ENCODE measurements at regions not wholly inside any gene's neighbourhood (a gene's known extent, or its start where the extent isn't known, plus 50 kb on each side); places are given as distances from the start of the nearest gene placed in this dataset.

DNA sequence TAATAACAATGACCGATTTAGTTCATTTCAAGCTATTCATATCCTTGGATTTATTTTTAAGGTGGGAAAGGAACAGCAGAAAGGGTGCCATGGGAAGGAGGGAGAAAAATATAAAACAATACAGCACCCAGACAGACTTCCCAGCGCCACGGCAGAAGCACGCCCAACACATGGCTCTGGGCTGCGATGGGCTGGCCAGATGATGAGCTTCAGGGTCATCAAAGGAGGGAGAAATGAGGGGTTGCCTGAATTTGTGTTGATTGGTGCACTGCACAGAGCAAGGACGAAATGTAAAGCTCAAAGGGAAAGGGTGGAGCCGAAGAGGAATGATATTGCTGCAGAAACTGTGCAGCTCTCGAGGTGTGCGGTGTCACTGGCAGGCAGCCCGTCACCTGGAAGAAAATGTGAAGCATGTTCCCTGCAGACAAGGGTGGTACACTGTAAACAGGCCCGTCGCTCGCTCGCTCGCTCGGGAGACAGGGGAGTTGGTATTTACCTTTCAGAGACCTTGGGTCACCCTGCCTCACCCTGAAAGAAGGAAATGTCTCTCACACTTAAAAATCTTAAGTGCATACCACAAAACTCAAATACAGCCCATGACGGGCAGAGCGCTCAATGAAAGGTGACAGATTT lies 195.5 kb upstream of the CTAGE1 start:
- TF ChIP-seq, protein P1, sequence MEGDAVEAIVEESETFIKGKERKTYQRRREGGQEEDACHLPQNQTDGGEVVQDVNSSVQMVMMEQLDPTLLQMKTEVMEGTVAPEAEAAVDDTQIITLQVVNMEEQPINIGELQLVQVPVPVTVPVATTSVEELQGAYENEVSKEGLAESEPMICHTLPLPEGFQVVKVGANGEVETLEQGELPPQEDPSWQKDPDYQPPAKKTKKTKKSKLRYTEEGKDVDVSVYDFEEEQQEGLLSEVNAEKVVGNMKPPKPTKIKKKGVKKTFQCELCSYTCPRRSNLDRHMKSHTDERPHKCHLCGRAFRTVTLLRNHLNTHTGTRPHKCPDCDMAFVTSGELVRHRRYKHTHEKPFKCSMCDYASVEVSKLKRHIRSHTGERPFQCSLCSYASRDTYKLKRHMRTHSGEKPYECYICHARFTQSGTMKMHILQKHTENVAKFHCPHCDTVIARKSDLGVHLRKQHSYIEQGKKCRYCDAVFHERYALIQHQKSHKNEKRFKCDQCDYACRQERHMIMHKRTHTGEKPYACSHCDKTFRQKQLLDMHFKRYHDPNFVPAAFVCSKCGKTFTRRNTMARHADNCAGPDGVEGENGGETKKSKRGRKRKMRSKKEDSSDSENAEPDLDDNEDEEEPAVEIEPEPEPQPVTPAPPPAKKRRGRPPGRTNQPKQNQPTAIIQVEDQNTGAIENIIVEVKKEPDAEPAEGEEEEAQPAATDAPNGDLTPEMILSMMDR (IDR thresholded peaks at IDR 0.05): no peak
- TF ChIP-seq POLR2A (IDR thresholded peaks at IDR 0.05): no peak

All from adrenal gland (tissue), 5 donors.